Activated naive CD4-positive, alpha-beta T cell treated with anti-CD3 and anti-CD28 coated beads, Interleukin-2, amount 10 ng/mL, durations not matched to agents 7 days and 5 days (primary cell): ENCODE measurements at regions not wholly inside any gene's neighbourhood (a gene's known extent, or its start where the extent isn't known, plus 50 kb on each side); places are given as distances from the start of the nearest gene placed in this dataset.

ENCODE experiments used
- CTCF ChIA-PET: fragments of 350-600 bp; sonication (Branson Sonifier 250); formaldehyde crosslinking; loops from one replicate; lab custom pipeline; 2021; ENCODE audit warnings: antibody characterized with exemption; lab: Charles Lee
- DNase-seq: peaks from one replicate; pipeline ENCODE4 v3.0.0-alpha.2; 2020
- H3K27ac Mint-ChIP-seq: one replicate; pipeline ENCODE4 v1.8.0; 2021; ENCODE audit warnings: mild to moderate bottlenecking, moderate library complexity, mixed read lengths
- H3K27me3 Mint-ChIP-seq: one replicate; pipeline ENCODE4 v1.8.0; 2021; ENCODE audit warnings: mild to moderate bottlenecking, mixed read lengths
- H3K36me3 Mint-ChIP-seq: one replicate; pipeline ENCODE4 v1.8.0; 2021; ENCODE audit warnings: mixed read lengths
- H3K4me1 Mint-ChIP-seq: one replicate; pipeline ENCODE4 v1.8.0; 2021; ENCODE audit warnings: mixed read lengths
- H3K4me3 Mint-ChIP-seq: one replicate; pipeline ENCODE4 v1.8.0; 2021; ENCODE audit warnings: mild to moderate bottlenecking, moderate library complexity, mixed read lengths
- H3K9me3 Mint-ChIP-seq: one replicate; pipeline ENCODE4 v1.8.0; 2021; ENCODE audit warnings: mixed read lengths

- no peaks in the 10 kb centered on the region for H3K36me3 Mint-ChIP-seq
- no peaks in the 10 kb centered on the region for H3K27me3 Mint-ChIP-seq
- no peaks in the 10 kb centered on the region for H3K9me3 Mint-ChIP-seq
- CTCF ChIA-PET, result no interaction called here
- DNase-seq, result no peak
- H3K27ac Mint-ChIP-seq, result no peak overlapping the region
- no peaks in the 10 kb centered on the region for H3K4me1 Mint-ChIP-seq
- no peak overlapping the region for H3K4me3 Mint-ChIP-seq
Observed at GRCh38 chr12:91894911-91895310, 250.7 kb downstream of the BTG1 start.

GRCh38 chr12:91893476-91893875 is 252.2 kb downstream of the BTG1 start:
- H3K4me3 Mint-ChIP-seq, result no peak overlapping the region
- CTCF ChIA-PET, result no interaction called here
- H3K27ac Mint-ChIP-seq, result no peak overlapping the region
- no peaks in the 10 kb centered on the region for H3K36me3 Mint-ChIP-seq
- no peaks in the 10 kb centered on the region for H3K9me3 Mint-ChIP-seq
- DNase-seq, result no peak
- H3K4me1 Mint-ChIP-seq, result no peaks in the 10 kb centered on the region
- H3K27me3 Mint-ChIP-seq, result no peaks in the 10 kb centered on the region

- Mint-ChIP-seq H3K36me3 (no peaks in the 10 kb centered on the region), H3K9me3 (no peaks in the 10 kb centered on the region), H3K27ac (no peak overlapping the region), H3K4me3 (no peak overlapping the region), H3K4me1 (no peaks in the 10 kb centered on the region), H3K27me3 (no peaks in the 10 kb centered on the region)
- no peak for DNase-seq
- CTCF ChIA-PET, result no interaction called here
Observed at GRCh38 chr12:91892081-91892855, 253.4 kb downstream of the BTG1 start.

GRCh38 chr12:91890742-91891141 is 254.9 kb downstream of the BTG1 start:
- Mint-ChIP-seq H3K4me3 (no peak overlapping the region), H3K4me1 (no peaks in the 10 kb centered on the region), H3K27ac (no peak overlapping the region), H3K27me3 (no peaks in the 10 kb centered on the region), H3K9me3 (no peaks in the 10 kb centered on the region), H3K36me3 (no peaks in the 10 kb centered on the region)
- CTCF ChIA-PET, result no interaction called here
- DNase-seq, result no peak

GRCh38 chr12:91889910-91890309 is 255.7 kb downstream of the BTG1 start:
- Mint-ChIP-seq H3K27me3 (no peaks in the 10 kb centered on the region), H3K36me3 (no peaks in the 10 kb centered on the region), H3K4me3 (no peak overlapping the region), H3K27ac (no peak overlapping the region), H3K9me3 (no peaks in the 10 kb centered on the region), H3K4me1 (no peaks in the 10 kb centered on the region)
- CTCF ChIA-PET, result no interaction called here
- DNase-seq, result no peak

GRCh38 chr12:91889059-91889458 is 256.6 kb downstream of the BTG1 start:
- DNase-seq, result no peak
- no peak overlapping the region for H3K27ac Mint-ChIP-seq
- no peaks in the 10 kb centered on the region for H3K4me1 Mint-ChIP-seq
- no peaks in the 10 kb centered on the region for H3K36me3 Mint-ChIP-seq
- H3K9me3 Mint-ChIP-seq, result no peaks in the 10 kb centered on the region
- H3K4me3 Mint-ChIP-seq, result no peak overlapping the region
- CTCF ChIA-PET, result no interaction called here
- no peaks in the 10 kb centered on the region for H3K27me3 Mint-ChIP-seq

GRCh38 chr12:91887957-91888356 is 257.7 kb downstream of the BTG1 start:
- H3K27ac Mint-ChIP-seq, result no peak overlapping the region
- no peak overlapping the region for H3K4me3 Mint-ChIP-seq
- H3K9me3 Mint-ChIP-seq, result no peaks in the 10 kb centered on the region
- CTCF ChIA-PET, result interaction anchor here (0.6 to 1.3 kb wide), 2 partner anchors 10 to 54 kb away, joined by 3 read pairs; no protein-coding TSS in a partner anchor
- no peaks in the 10 kb centered on the region for H3K4me1 Mint-ChIP-seq
- no peaks in the 10 kb centered on the region for H3K27me3 Mint-ChIP-seq
- H3K36me3 Mint-ChIP-seq, result no peaks in the 10 kb centered on the region
- no peak for DNase-seq

- H3K27me3 Mint-ChIP-seq, result no peaks in the 10 kb centered on the region
- no peaks in the 10 kb centered on the region for H3K4me1 Mint-ChIP-seq
- no peak overlapping the region for H3K4me3 Mint-ChIP-seq
Observed at GRCh38 chr12:91885851-91886731, 259.6 kb downstream of the BTG1 start.

GRCh38 chr12:91884230-91884629 is 261.4 kb downstream of the BTG1 start:
- Mint-ChIP-seq H3K36me3 (peaks cover 3% of the 10 kb centered on the region), H3K9me3 (peaks cover 3% of the 10 kb centered on the region), H3K27ac (no peak overlapping the region), H3K4me3 (no peak overlapping the region), H3K27me3 (no peaks in the 10 kb centered on the region), H3K4me1 (peaks cover 17% of the 10 kb centered on the region)
- DNase-seq, result no peak
- CTCF ChIA-PET, result no interaction called here

More at GRCh38 chr12:91885851-91886731, 259.6 kb downstream of the BTG1 start:
- Mint-ChIP-seq H3K36me3 (no peaks in the 10 kb centered on the region), H3K27ac (no peak overlapping the region), H3K9me3 (no peaks in the 10 kb centered on the region)
- DNase-seq, result no peak
- CTCF ChIA-PET, result interaction anchor here (0.6 kb wide), 1 partner anchor 112 kb away, joined by 4 read pairs; no protein-coding TSS in a partner anchor

- H3K27ac Mint-ChIP-seq, result no peak overlapping the region
- H3K27me3 Mint-ChIP-seq, result no peaks in the 10 kb centered on the region
- CTCF ChIA-PET, result no interaction called here
- no peak for DNase-seq
- no peak overlapping the region for H3K4me3 Mint-ChIP-seq
- H3K36me3 Mint-ChIP-seq, result peaks cover 5% of the 10 kb centered on the region
- peaks cover 21% of the 10 kb centered on the region for H3K4me1 Mint-ChIP-seq
- peaks cover 3% of the 10 kb centered on the region for H3K9me3 Mint-ChIP-seq
Observed at GRCh38 chr12:91883811-91884210, 261.8 kb downstream of the BTG1 start.

GRCh38 chr12:91882910-91883309 is 262.7 kb downstream of the BTG1 start:
- CTCF ChIA-PET, result no interaction called here
- no peak overlapping the region for H3K4me3 Mint-ChIP-seq
- H3K27me3 Mint-ChIP-seq, result no peaks in the 10 kb centered on the region
- DNase-seq, result no peak
- H3K36me3 Mint-ChIP-seq, result peaks cover 10% of the 10 kb centered on the region
- H3K9me3 Mint-ChIP-seq, result peaks cover 6% of the 10 kb centered on the region
- no peak overlapping the region for H3K27ac Mint-ChIP-seq
- peaks cover 26% of the 10 kb centered on the region for H3K4me1 Mint-ChIP-seq

- CTCF ChIA-PET, result no interaction called here
Observed at GRCh38 chr12:91880528-91880927, 265.1 kb downstream of the BTG1 start.

GRCh38 chr12:91877456-91878235 is 268.0 kb downstream of the BTG1 start:
- peaks cover 31% of the 10 kb centered on the region for H3K36me3 Mint-ChIP-seq
- peak overlapping the region; percentile 97 for H3K27ac Mint-ChIP-seq
- CTCF ChIA-PET, result interaction anchor here (0.8 to 1.5 kb wide), 4 partner anchors 10 to 254 kb away, joined by 3 to 5 read pairs (median 3); no protein-coding TSS in a partner anchor
- peaks cover 8% of the 10 kb centered on the region for H3K9me3 Mint-ChIP-seq
- peaks cover 51% of the 10 kb centered on the region for H3K4me1 Mint-ChIP-seq
- H3K27me3 Mint-ChIP-seq, result no peaks in the 10 kb centered on the region
- peak overlapping the region; percentile 34 for H3K4me3 Mint-ChIP-seq
- peak; percentile 22 for DNase-seq

More at GRCh38 chr12:91880528-91880927, 265.1 kb downstream of the BTG1 start:
- DNase-seq, result no peak
- Mint-ChIP-seq H3K4me1 (peaks cover 50% of the 10 kb centered on the region), H3K4me3 (no peak overlapping the region), H3K36me3 (peaks cover 26% of the 10 kb centered on the region), H3K27ac (no peak overlapping the region), H3K9me3 (peaks cover 7% of the 10 kb centered on the region), H3K27me3 (no peaks in the 10 kb centered on the region)

GRCh38 chr12:91877022-91877421 is 268.6 kb downstream of the BTG1 start:
- Mint-ChIP-seq H3K4me3 (peak overlapping the region; percentile 51), H3K27ac (peak overlapping the region; percentile 97), H3K36me3 (peaks cover 31% of the 10 kb centered on the region), H3K9me3 (peaks cover 8% of the 10 kb centered on the region), H3K4me1 (peaks cover 52% of the 10 kb centered on the region), H3K27me3 (no peaks in the 10 kb centered on the region)
- CTCF ChIA-PET, result interaction anchor here (0.8 to 1.5 kb wide), 4 partner anchors 9 to 255 kb away, joined by 3 to 5 read pairs (median 3); no protein-coding TSS in a partner anchor
- DNase-seq, result peak; percentile 88
